ENCODE measurements at regions not wholly inside any gene's neighbourhood (a gene's known extent, or its start where the extent isn't known, plus 50 kb on each side); places are given as distances from the start of the nearest gene placed in this dataset.

DNA sequence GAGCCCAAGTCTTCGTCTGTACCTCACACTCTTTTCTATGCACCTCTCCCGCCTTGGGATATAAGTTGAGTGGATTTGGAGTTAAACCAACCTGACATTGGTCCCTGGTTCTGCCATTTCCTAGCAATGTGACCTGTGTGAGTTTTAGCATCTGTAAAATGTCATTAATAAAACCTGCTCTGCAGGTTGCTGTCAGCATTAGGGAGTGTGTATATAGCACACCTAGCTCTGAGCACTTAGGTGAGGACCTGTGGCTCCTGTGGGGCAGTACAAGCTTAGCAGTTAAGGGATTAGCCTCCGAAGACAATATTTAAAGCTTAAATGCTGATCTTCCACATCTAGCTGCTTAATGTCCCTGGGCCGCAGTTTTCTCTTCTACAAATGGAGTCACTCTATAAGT lies 248.0 kb downstream of the TMEM114 start:
- H3K4me3 ChIP-seq (replicated peaks in 1 of 2; ENCODE audit: low read depth in 2 of 2, low read length in 2 of 2) = no peak overlapping the region
- DNase-seq (ENCODE audit: low read depth in 2 of 2) = no peak
- TF ChIP-seq, protein P1, sequence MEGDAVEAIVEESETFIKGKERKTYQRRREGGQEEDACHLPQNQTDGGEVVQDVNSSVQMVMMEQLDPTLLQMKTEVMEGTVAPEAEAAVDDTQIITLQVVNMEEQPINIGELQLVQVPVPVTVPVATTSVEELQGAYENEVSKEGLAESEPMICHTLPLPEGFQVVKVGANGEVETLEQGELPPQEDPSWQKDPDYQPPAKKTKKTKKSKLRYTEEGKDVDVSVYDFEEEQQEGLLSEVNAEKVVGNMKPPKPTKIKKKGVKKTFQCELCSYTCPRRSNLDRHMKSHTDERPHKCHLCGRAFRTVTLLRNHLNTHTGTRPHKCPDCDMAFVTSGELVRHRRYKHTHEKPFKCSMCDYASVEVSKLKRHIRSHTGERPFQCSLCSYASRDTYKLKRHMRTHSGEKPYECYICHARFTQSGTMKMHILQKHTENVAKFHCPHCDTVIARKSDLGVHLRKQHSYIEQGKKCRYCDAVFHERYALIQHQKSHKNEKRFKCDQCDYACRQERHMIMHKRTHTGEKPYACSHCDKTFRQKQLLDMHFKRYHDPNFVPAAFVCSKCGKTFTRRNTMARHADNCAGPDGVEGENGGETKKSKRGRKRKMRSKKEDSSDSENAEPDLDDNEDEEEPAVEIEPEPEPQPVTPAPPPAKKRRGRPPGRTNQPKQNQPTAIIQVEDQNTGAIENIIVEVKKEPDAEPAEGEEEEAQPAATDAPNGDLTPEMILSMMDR (IDR thresholded peaks at IDR 0.05; ENCODE audit: low read depth, low read length) = no peak

DNA sequence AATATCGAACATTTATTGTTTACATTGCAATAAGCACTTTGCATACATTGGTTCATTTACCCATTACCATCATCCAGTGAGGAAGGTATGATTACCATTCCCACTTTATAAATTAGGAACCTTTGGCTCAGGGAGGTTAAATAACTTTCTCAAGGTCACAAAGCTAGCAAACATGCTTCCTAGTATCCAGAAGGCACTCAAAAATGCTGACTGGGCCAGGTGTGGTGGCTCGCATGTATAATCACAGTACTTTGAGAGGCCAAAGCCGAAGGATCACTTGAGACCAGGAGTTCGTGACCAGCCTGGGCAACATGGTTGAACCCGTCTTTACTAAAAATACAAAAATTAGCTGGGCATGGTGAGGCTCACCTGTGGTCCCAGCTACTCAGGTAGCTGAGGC lies 259.6 kb downstream of the TMEM114 start:
- H3K4me3 ChIP-seq (replicated peaks in 1 of 2; ENCODE audit: low read depth in 2 of 2, low read length in 2 of 2) = no peak overlapping the region
- TF ChIP-seq, protein P1 (IDR thresholded peaks at IDR 0.05; ENCODE audit: low read depth, low read length) = no peak
- no peak for DNase-seq (ENCODE audit: low read depth in 2 of 2)

DNA sequence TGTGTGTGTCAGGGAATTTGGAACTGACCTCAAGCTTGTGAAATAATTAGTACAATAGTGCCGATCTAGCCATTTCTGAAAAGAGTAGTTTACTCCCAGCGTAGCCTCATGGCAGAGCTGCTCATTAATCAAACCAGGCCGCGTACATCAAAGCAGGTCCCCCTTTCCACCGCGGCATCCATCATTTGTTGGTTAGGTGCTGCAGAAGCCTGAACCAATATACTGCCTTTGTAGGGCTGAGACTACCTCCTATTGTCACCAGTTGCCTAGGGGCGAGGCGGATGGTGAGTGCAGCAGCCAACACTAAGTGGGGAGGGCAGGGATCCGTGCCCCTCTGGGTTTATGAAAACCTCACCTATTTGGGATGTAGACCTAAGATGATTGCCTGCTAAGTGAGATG lies 264.1 kb downstream of the TMEM114 start:
- DNase-seq (ENCODE audit: low read depth in 2 of 2) = no peak
- TF ChIP-seq, protein P1 (IDR thresholded peaks at IDR 0.05; ENCODE audit: low read depth, low read length) = no peak
- no peak overlapping the region for H3K4me3 ChIP-seq (replicated peaks in 1 of 2; ENCODE audit: low read depth in 2 of 2, low read length in 2 of 2)

DNA sequence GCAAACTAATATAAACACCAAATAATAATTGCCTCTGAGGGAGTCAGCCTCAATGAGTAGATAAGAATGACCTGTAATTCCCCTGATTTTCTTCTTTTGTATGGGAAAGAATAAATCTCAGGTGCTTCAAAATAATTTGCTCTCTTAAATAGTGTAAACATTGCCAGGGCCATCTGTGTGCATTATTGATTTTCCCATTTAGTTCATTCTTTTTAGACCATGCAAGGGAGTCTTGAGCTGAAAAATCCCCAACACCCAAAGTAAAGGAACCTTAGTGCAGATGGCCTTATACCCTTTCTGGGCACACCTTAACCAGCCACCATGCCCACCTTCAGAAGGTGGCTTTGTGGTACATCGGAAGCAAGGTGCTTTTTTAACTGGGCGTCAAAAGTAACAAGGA lies 267.2 kb downstream of the TMEM114 start:
- no peak for DNase-seq (ENCODE audit: low read depth in 2 of 2)
- H3K4me3 ChIP-seq (replicated peaks in 1 of 2; ENCODE audit: low read depth in 2 of 2, low read length in 2 of 2) = no peak overlapping the region
- TF ChIP-seq, protein P1 (IDR thresholded peaks at IDR 0.05; ENCODE audit: low read depth, low read length) = no peak

DNA sequence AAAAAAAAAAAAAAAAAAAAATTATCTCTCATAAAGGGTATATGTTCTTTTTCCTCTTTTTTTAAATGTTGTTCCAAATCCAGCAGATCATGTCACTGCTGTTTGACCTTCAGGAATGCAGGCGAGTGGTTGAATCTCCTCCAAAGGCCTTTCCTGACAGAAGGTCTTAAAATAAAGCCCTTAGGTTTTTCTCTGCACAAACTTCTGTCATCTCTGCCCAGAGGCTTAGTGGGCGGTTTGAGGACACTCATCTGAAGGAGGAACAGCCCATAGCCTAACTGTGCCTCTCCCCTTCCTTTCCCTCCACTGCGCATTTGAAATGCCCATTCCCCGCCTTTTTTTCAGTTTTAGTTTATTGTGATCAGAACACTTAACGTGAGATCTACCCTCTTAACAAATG lies 270.2 kb downstream of the TMEM114 start:
- TF ChIP-seq, protein P1 (IDR thresholded peaks at IDR 0.05; ENCODE audit: low read depth, low read length) = no peak
- no peak overlapping the region for H3K4me3 ChIP-seq (replicated peaks in 1 of 2; ENCODE audit: low read depth in 2 of 2, low read length in 2 of 2)
- DNase-seq (ENCODE audit: low read depth in 2 of 2) = no peak

DNA sequence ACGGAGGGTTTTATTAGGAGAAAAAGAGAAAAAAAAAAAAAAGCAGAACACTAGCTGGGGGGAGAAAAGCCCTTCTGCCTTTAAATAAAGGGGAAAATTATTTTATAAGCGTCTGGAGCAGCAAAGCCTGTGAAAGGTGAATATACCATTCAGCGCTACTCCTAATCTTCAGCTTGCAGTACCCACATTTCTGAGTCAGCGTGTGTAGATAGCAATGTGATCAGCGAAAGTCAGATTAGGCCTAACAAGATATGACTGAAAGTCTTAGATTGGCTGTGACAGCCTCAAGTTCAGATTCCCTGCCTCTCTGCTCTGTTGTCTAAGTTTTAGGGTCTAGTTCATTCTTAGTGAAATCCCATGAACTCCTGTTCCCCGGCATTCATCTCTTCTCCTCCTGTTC lies 279.5 kb downstream of the TMEM114 start:
- TF ChIP-seq, protein P1 (IDR thresholded peaks at IDR 0.05; ENCODE audit: low read depth, low read length) = no peak
- no peak overlapping the region for H3K4me3 ChIP-seq (replicated peaks in 1 of 2; ENCODE audit: low read depth in 2 of 2, low read length in 2 of 2)
- DNase-seq (ENCODE audit: low read depth in 2 of 2) = no peak

DNA sequence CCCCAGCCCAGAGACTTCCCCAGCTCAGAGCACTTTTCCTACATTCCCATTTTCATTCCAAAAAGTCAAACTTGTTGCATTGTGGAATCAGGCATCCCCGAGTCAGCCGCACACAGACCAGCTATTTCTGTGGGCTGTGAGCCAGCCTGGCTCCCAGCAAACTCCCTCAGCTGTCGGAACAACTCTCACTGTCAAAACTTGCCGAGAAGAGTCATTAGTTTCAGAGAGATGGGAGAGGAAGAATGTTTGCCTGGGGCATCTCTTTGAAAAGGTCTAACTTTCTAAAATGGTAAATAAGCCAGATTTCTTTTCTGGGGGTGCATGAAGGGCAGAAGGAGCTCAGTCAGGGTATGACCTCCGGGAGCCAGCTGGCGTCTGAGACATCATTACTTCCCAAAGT lies 280.0 kb downstream of the TMEM114 start:
- H3K4me3 ChIP-seq (replicated peaks in 1 of 2; ENCODE audit: low read depth in 2 of 2, low read length in 2 of 2) = no peak overlapping the region
- no peak for DNase-seq (ENCODE audit: low read depth in 2 of 2)
- TF ChIP-seq, protein P1 (IDR thresholded peaks at IDR 0.05; ENCODE audit: low read depth, low read length) = no peak
